Body of pancreas (tissue), 4 donors: ENCODE measurements at regions not wholly inside any gene's neighbourhood (a gene's known extent, or its start where the extent isn't known, plus 50 kb on each side); places are given as distances from the start of the nearest gene placed in this dataset.

Experiments
- ATAC-seq: fragments of 150-250 bp; one replicate; pipeline ENCODE4 v1.9.1; 2016
- DNase-seq, 4 donors: peaks; one replicate each; pipeline ENCODE4 v3.0.0-alpha.2; 2019
- H3K27ac ChIP-seq, 4 donors: fragments of 200-600 bp; sonication (generic); 1 replicate in 3 of 4; 2 replicates in 1 of 4; pipeline versions ENCODE4 v1.5.1 to v1.6.1; 2016 to 2019; ENCODE audit warnings: mild to moderate bottlenecking in 1 of 4, mixed read lengths in 1 of 4, moderate library complexity in 1 of 4
- H3K27me3 ChIP-seq, 2 donors: fragments of 200-600 bp; sonication (generic); one replicate each; pipeline ENCODE4 v1.6.0; 2016; ENCODE audit warnings: mild to moderate bottlenecking in 1 of 2
- H3K36me3 ChIP-seq, 2 donors: fragments of 200-600 bp; sonication (generic); replicated peaks in 1 of 2; 2 replicates each; pipeline ENCODE4 v1.5.1; 2016; ENCODE audit warnings: low read depth in 2 of 2; ENCODE audit not compliant: insufficient read depth in 1 of 2
- H3K4me1 ChIP-seq: fragments of 200-600 bp; sonication (generic); one replicate; pipeline ENCODE4 v1.6.0; 2016
- H3K4me3 ChIP-seq, 2 donors: fragments of 200-600 bp; sonication (generic); 1 replicate in 1 of 2; 2 replicates in 1 of 2; pipeline ENCODE4 v1.5.1; 2016 to 2019
- H3K9me3 ChIP-seq, 3 donors: fragments of 200-600 bp; sonication (generic); 1 replicate in 2 of 3; 2 replicates in 1 of 3; pipeline ENCODE4 v1.5.1; 2016
- CTCF ChIP-seq, 7 experiments: fragments of 450-650 bp in 4 of 7; fragments of 200-600 bp in 3 of 7; sonication (generic) in 3 of 7; IDR thresholded peaks; one replicate each; pipeline ENCODE4 v1.5.1; 2016 to 2019; ENCODE audit warnings: antibody characterized with exemption in 7 of 7
- POLR2A ChIP-seq, 3 donors: fragments of 450-650 bp; IDR thresholded peaks; one replicate each; pipeline ENCODE4 v1.6.1; 2016; ENCODE audit warnings: antibody characterized with exemption in 3 of 3, mild to moderate bottlenecking in 2 of 3
- WGBS, 2 donors: methylation state at CpG; one replicate each; pipeline ENCODE4 v1.1.5; 2017; 5-methylcytosine and 5-hydroxymethylcytosine counted together
- intact Hi-C: fragments of 100-400 bp; cut with DNase I; formaldehyde crosslinking; loops from one replicate; pipeline ENCODE4 v1.15.1; 2023

- no peaks in the 10 kb centered on the region for H3K27me3 ChIP-seq
- H3K4me3 ChIP-seq: no peak overlapping the region
- 69 to 90% methylated on average over 2 of the region's 2 CpGs for WGBS, 2 donors
- no peak for TF ChIP-seq POLR2A (IDR thresholded peaks at IDR 0.05)
- no peak for TF ChIP-seq CTCF (IDR thresholded peaks at IDR 0.05)
- no peaks in the 10 kb centered on the region for H3K9me3 ChIP-seq
- DNase-seq (no peak), ATAC-seq (no peak)
- no peaks in the 10 kb centered on the region for H3K36me3 ChIP-seq
- intact Hi-C loops: no loop called here
- no peaks in the 10 kb centered on the region for H3K4me1 ChIP-seq
- no peak overlapping the region for H3K27ac ChIP-seq
These were observed 272.8 kb downstream of the GAS1 start for GRCh38 chr9:86674487-86674886.

- intact Hi-C loops: no loop called here
- DNase-seq (no peak), ATAC-seq (no peak)
- 93 to 96% methylated on average over 2 of the region's 2 CpGs for WGBS, 2 donors
- Histone ChIP-seq H3K27ac (no peak overlapping the region), H3K4me3 (no peak overlapping the region), H3K27me3 (no peaks in the 10 kb centered on the region), H3K4me1 (no peaks in the 10 kb centered on the region), H3K9me3 (no peaks in the 10 kb centered on the region), H3K36me3 (no peaks in the 10 kb centered on the region)
- TF ChIP-seq POLR2A (IDR thresholded peaks at IDR 0.05) (no peak), CTCF (IDR thresholded peaks at IDR 0.05) (no peak)
These were observed 274.3 kb downstream of the GAS1 start for GRCh38 chr9:86672966-86673365.

GRCh38 chr9:86672301-86672700 lies 275.0 kb downstream of the GAS1 start:
- no peak overlapping the region for H3K4me3 ChIP-seq
- DNase-seq: no peak
- TF ChIP-seq POLR2A (IDR thresholded peaks at IDR 0.05) (no peak), CTCF (IDR thresholded peaks at IDR 0.05) (no peak)
- H3K9me3 ChIP-seq: no peaks in the 10 kb centered on the region
- intact Hi-C loops: no loop called here
- no peaks in the 10 kb centered on the region for H3K36me3 ChIP-seq
- no peaks in the 10 kb centered on the region for H3K4me1 ChIP-seq
- H3K27me3 ChIP-seq: no peaks in the 10 kb centered on the region
- H3K27ac ChIP-seq: no peak overlapping the region
- ATAC-seq: no peak
- 86 to 87% methylated on average over 9 of the region's 9 CpGs for WGBS, 2 donors

- H3K4me1 ChIP-seq: no peaks in the 10 kb centered on the region
- WGBS, 2 donors: 96 to 100% methylated on average over 1 of the region's 1 CpG
- H3K36me3 ChIP-seq: no peaks in the 10 kb centered on the region
- no peaks in the 10 kb centered on the region for H3K27me3 ChIP-seq
- no peak overlapping the region for H3K4me3 ChIP-seq
- ATAC-seq: no peak
- no peak for DNase-seq
- H3K27ac ChIP-seq: no peak overlapping the region
- H3K9me3 ChIP-seq: no peaks in the 10 kb centered on the region
- TF ChIP-seq CTCF (IDR thresholded peaks at IDR 0.05): no peak
- no peak for TF ChIP-seq POLR2A (IDR thresholded peaks at IDR 0.05)
- intact Hi-C loops: no loop called here
These were observed 276.3 kb downstream of the GAS1 start for GRCh38 chr9:86671018-86671417.

- intact Hi-C loops: no loop called here
- H3K27ac ChIP-seq: no peak overlapping the region
- DNase-seq: no peak
- no peak overlapping the region for H3K4me3 ChIP-seq
- WGBS, 2 donors: 94 to 95% methylated on average over 4 of the region's 4 CpGs
- no peaks in the 10 kb centered on the region for H3K36me3 ChIP-seq
- no peaks in the 10 kb centered on the region for H3K27me3 ChIP-seq
- H3K4me1 ChIP-seq: no peaks in the 10 kb centered on the region
- TF ChIP-seq POLR2A (IDR thresholded peaks at IDR 0.05): no peak
- no peak for TF ChIP-seq CTCF (IDR thresholded peaks at IDR 0.05)
- no peaks in the 10 kb centered on the region for H3K9me3 ChIP-seq
- ATAC-seq: no peak
These were observed 276.8 kb downstream of the GAS1 start for GRCh38 chr9:86670536-86670935.
